Mesenchymal stem cell (in vitro differentiated cells and primary cell): ENCODE measurements at regions not wholly inside any gene's neighbourhood (a gene's known extent, or its start where the extent isn't known, plus 50 kb on each side); places are given as distances from the start of the nearest gene placed in this dataset.

Experiments
- DNase-seq: peaks from one replicate; pipeline ENCODE4 v3.0.0-alpha.2; 2013
- H2AFZ ChIP-seq: one replicate; pipeline ENCODE4 v1.6.1; 2013; ENCODE audit warnings: low read depth, mild to moderate bottlenecking, control low read depth, inconsistent platforms, low read length, moderate library complexity
- H2AK5ac ChIP-seq: 2 replicates; pipeline ENCODE4 v1.6.1; 2013; ENCODE audit warnings: low read length, moderate library complexity, mild to moderate bottlenecking, inconsistent platforms; ENCODE audit not compliant: severe bottlenecking
- H2BK120ac ChIP-seq: one replicate; pipeline ENCODE4 v1.6.1; 2013; ENCODE audit warnings: low read depth, mild to moderate bottlenecking, inconsistent platforms, low read length, moderate library complexity
- H2BK12ac ChIP-seq, 2 experiments: one replicate each; pipeline ENCODE4 v1.6.1; 2013; ENCODE audit warnings: inconsistent platforms in 2 of 2, low read length in 2 of 2, mild to moderate bottlenecking in 2 of 2, moderate library complexity in 2 of 2, control low read depth in 1 of 2
- H2BK15ac ChIP-seq: one replicate; pipeline ENCODE4 v1.6.1; 2013; ENCODE audit warnings: mild to moderate bottlenecking, low read depth, inconsistent platforms; ENCODE audit not compliant: poor library complexity, severe bottlenecking
- H2BK5ac ChIP-seq: 2 replicates; pipeline ENCODE4 v1.6.1; 2013; ENCODE audit warnings: low read depth, mild to moderate bottlenecking, low read length, control low read depth, inconsistent platforms; ENCODE audit not compliant: poor library complexity, severe bottlenecking
- H3K14ac ChIP-seq, 2 experiments: one replicate each; pipeline ENCODE4 v1.6.1; 2013; ENCODE audit warnings: inconsistent platforms in 2 of 2, low read length in 2 of 2, control low read depth in 1 of 2, mild to moderate bottlenecking in 1 of 2, moderate library complexity in 1 of 2
- H3K18ac ChIP-seq, 2 experiments: one replicate each; pipeline ENCODE4 v1.6.1; 2013; ENCODE audit warnings: inconsistent platforms in 2 of 2, low read length in 2 of 2, control low read depth in 1 of 2, low read depth in 1 of 2, mild to moderate bottlenecking in 1 of 2
- H3K23ac ChIP-seq, 2 experiments: one replicate each; pipeline ENCODE4 v1.6.1; 2013; ENCODE audit warnings: inconsistent platforms in 2 of 2, low read length in 2 of 2, mild to moderate bottlenecking in 2 of 2, moderate library complexity in 2 of 2, control low read depth in 1 of 2
- H3K27ac ChIP-seq: 2 replicates; pipeline ENCODE4 v1.5.1; 2013; ENCODE audit warnings: mild to moderate bottlenecking, moderate library complexity, low read length, control low read depth, inconsistent platforms; ENCODE audit not compliant: poor library complexity, severe bottlenecking
- H3K27me3 ChIP-seq, 2 experiments: 2 replicates each; pipeline versions ENCODE4 v1.6.1 to v1.7.0; 2013; ENCODE audit warnings: low read length in 2 of 2, mild to moderate bottlenecking in 2 of 2, moderate library complexity in 2 of 2, control low read depth in 1 of 2, inconsistent platforms in 1 of 2; ENCODE audit not compliant: control insufficient read depth in 1 of 2, insufficient read depth in 1 of 2
- H3K36me3 ChIP-seq, 2 experiments: 2 replicates each; pipeline versions ENCODE4 v1.6.1 to v1.7.0; 2013; ENCODE audit warnings: low read length in 2 of 2, control low read depth in 1 of 2, inconsistent platforms in 1 of 2, low read depth in 1 of 2, mild to moderate bottlenecking in 1 of 2; ENCODE audit not compliant: insufficient read depth in 2 of 2, control insufficient read depth in 1 of 2
- H3K4ac ChIP-seq, 2 experiments: one replicate each; pipeline ENCODE4 v1.6.1; 2013; ENCODE audit warnings: inconsistent platforms in 2 of 2, low read length in 2 of 2, mild to moderate bottlenecking in 2 of 2, moderate library complexity in 2 of 2, control low read depth in 1 of 2, low read depth in 1 of 2
- H3K4me1 ChIP-seq: 2 replicates; pipeline ENCODE4 v1.6.1; 2013; ENCODE audit warnings: low read depth, low read length, control low read depth; ENCODE audit not compliant: control insufficient read depth, insufficient read depth
- H3K4me2 ChIP-seq: 2 replicates; pipeline ENCODE4 v1.6.1; 2013; ENCODE audit warnings: low read length, mild to moderate bottlenecking, inconsistent platforms; ENCODE audit not compliant: poor library complexity, severe bottlenecking
- H3K4me3 ChIP-seq, 2 experiments: 2 replicates each; pipeline versions ENCODE4 v1.5.1 to v1.7.0; 2013; ENCODE audit warnings: low read length in 2 of 2, mild to moderate bottlenecking in 2 of 2, control low read depth in 1 of 2, low read depth in 1 of 2; ENCODE audit not compliant: insufficient read depth in 1 of 2
- H3K79me1 ChIP-seq: replicated peaks from 2 replicates; pipeline ENCODE4 v1.6.1; 2013; ENCODE audit warnings: mild to moderate bottlenecking, control low read depth, low read length, inconsistent platforms; ENCODE audit not compliant: poor library complexity, severe bottlenecking
- H3K9ac ChIP-seq: 2 replicates; pipeline ENCODE4 v1.7.0; 2013; ENCODE audit warnings: mild to moderate bottlenecking, low read length, moderate library complexity
- H3K9me3 ChIP-seq: 2 replicates; pipeline ENCODE4 v1.7.0; 2013; ENCODE audit warnings: mild to moderate bottlenecking, low read length; ENCODE audit not compliant: control insufficient read depth
- H4K8ac ChIP-seq: one replicate; pipeline ENCODE4 v1.6.1; 2013; ENCODE audit warnings: inconsistent platforms, mild to moderate bottlenecking, low read length, moderate library complexity
- H4K91ac ChIP-seq: one replicate; pipeline ENCODE4 v1.6.1; 2013; ENCODE audit warnings: mild to moderate bottlenecking, low read length, inconsistent platforms
- WGBS: methylation state at CpG from one replicate; pipeline ENCODE4 v1.1.7; 2013; ENCODE audit warnings: mixed read lengths; 5-methylcytosine and 5-hydroxymethylcytosine counted together

DNA sequence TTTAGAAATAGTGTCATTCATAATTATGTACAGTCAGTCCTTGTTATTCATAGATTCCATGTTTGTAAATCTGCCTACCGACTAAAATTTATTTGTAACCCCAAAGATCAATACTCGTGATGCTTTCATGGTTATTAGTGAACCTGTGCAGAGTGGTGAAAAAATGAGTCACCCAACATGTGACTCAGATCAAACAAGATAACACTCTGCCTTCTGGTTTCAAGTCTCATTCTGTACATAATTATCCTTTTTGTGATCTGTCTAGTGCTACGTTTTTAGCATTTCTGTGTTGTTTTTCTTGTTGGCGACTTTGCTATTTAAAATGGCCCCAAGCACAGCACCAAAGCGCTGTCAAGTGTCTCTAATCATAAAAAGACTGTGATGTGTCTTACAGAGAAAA is 274.7 kb downstream of the SUCLA2 start:
- H2AK5ac ChIP-seq, result no peak overlapping the region
- no peak overlapping the region for H4K8ac ChIP-seq
- H4K91ac ChIP-seq, result no peak overlapping the region
- H3K4me3 ChIP-seq, result no peak overlapping the region
- H3K4me1 ChIP-seq, result no peaks in the 10 kb centered on the region
- DNase-seq, result no peak
- no peak overlapping the region for H3K18ac ChIP-seq
- no peak overlapping the region for H3K4me2 ChIP-seq
- H3K27me3 ChIP-seq, result no peaks in the 10 kb centered on the region
- no peak overlapping the region for H2BK5ac ChIP-seq
- H3K4ac ChIP-seq, result no peak overlapping the region
- H3K14ac ChIP-seq, result no peak overlapping the region
- 91% methylated on average over 4 of the region's 5 CpGs for WGBS
- no peak overlapping the region for H3K27ac ChIP-seq
- no peak overlapping the region for H2BK120ac ChIP-seq
- no peaks in the 10 kb centered on the region for H3K9me3 ChIP-seq
- H2BK15ac ChIP-seq, result no peak overlapping the region
- no peak overlapping the region for H3K9ac ChIP-seq
- H3K79me1 ChIP-seq, result no peaks in the 10 kb centered on the region
- no peak overlapping the region for H3K23ac ChIP-seq
- H3K36me3 ChIP-seq, result no peaks in the 10 kb centered on the region
- no peak overlapping the region for H2BK12ac ChIP-seq
- no peak overlapping the region for H2AFZ ChIP-seq

GRCh38 chr13:47723898-47724297 is 277.2 kb downstream of the SUCLA2 start:
- Histone ChIP-seq H2BK5ac (no peak overlapping the region), H3K4me1 (no peaks in the 10 kb centered on the region), H4K91ac (no peak overlapping the region), H3K4ac (no peak overlapping the region), H3K18ac (no peak overlapping the region), H3K36me3 (no peaks in the 10 kb centered on the region), H3K4me3 (no peak overlapping the region), H3K79me1 (no peaks in the 10 kb centered on the region), H3K23ac (no peak overlapping the region), H2BK15ac (no peak overlapping the region), H3K4me2 (no peak overlapping the region), H2BK120ac (no peak overlapping the region), H3K27ac (no peak overlapping the region), H2BK12ac (no peak overlapping the region), H3K27me3 (no peaks in the 10 kb centered on the region), H4K8ac (no peak overlapping the region), H3K14ac (no peak overlapping the region), H3K9me3 (no peaks in the 10 kb centered on the region), H2AK5ac (no peak overlapping the region), H2AFZ (no peak overlapping the region), H3K9ac (no peak overlapping the region)
- DNase-seq, result no peak
- WGBS, result 88% methylated on average over 4 of the region's 4 CpGs

- Histone ChIP-seq H3K18ac (no peak overlapping the region), H3K9me3 (no peaks in the 10 kb centered on the region), H4K8ac (no peak overlapping the region), H3K27me3 (no peaks in the 10 kb centered on the region), H2AK5ac (no peak overlapping the region), H3K9ac (no peak overlapping the region), H3K79me1 (no peaks in the 10 kb centered on the region), H2BK15ac (no peak overlapping the region), H3K4me3 (no peak overlapping the region), H3K23ac (no peak overlapping the region), H2BK5ac (no peak overlapping the region), H3K14ac (no peak overlapping the region), H3K4ac (no peak overlapping the region), H3K4me1 (no peaks in the 10 kb centered on the region), H3K27ac (no peak overlapping the region), H4K91ac (no peak overlapping the region), H2BK120ac (no peak overlapping the region), H2AFZ (no peak overlapping the region), H3K36me3 (no peaks in the 10 kb centered on the region), H3K4me2 (no peak overlapping the region), H2BK12ac (no peak overlapping the region)
- DNase-seq, result no peak
- WGBS, result 90% methylated on average over 2 of the region's 2 CpGs
Observed at GRCh38 chr13:47719164-47719563, 281.9 kb downstream of the SUCLA2 start.

DNA sequence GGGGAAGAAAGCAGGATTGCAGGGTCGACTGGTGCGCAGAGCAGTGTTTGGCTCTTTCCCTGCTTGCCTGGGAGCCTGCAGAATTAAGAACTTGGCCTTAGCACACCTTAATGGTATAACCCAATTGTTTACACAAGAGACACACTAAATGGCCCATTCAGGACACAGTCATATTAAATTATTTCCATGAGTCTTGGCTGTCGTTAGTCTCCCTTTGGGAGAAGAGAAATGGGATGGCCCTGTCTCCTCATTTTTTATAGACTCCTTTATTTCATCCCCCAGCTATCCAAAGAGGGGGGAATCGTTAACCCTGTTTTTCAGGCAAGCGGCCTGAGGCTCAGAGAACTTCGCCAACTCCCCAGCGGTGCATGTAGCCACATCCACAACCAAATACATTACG is 282.5 kb downstream of the SUCLA2 start:
- 68% methylated on average over 7 of the region's 8 CpGs for WGBS
- no peak overlapping the region for H3K4me3 ChIP-seq
- H3K4me2 ChIP-seq, result no peak overlapping the region
- H4K91ac ChIP-seq, result no peak overlapping the region
- no peak overlapping the region for H3K14ac ChIP-seq
- H2BK12ac ChIP-seq, result no peak overlapping the region
- H3K9ac ChIP-seq, result no peak overlapping the region
- no peak for DNase-seq
- no peak overlapping the region for H2AK5ac ChIP-seq
- H3K79me1 ChIP-seq, result no peaks in the 10 kb centered on the region
- H3K23ac ChIP-seq, result no peak overlapping the region
- no peaks in the 10 kb centered on the region for H3K27me3 ChIP-seq
- no peak overlapping the region for H3K27ac ChIP-seq
- H4K8ac ChIP-seq, result no peak overlapping the region
- H3K4ac ChIP-seq, result no peak overlapping the region
- no peak overlapping the region for H3K18ac ChIP-seq
- H3K4me1 ChIP-seq, result no peaks in the 10 kb centered on the region
- no peak overlapping the region for H2BK120ac ChIP-seq
- H2BK5ac ChIP-seq, result no peak overlapping the region
- H2AFZ ChIP-seq, result no peak overlapping the region
- H3K9me3 ChIP-seq, result no peaks in the 10 kb centered on the region
- H2BK15ac ChIP-seq, result no peak overlapping the region
- H3K36me3 ChIP-seq, result no peaks in the 10 kb centered on the region
